ENCODE measurements at regions not wholly inside any gene's neighbourhood (a gene's known extent, or its start where the extent isn't known, plus 50 kb on each side); places are given as distances from the start of the nearest gene placed in this dataset.

- Mint-ChIP-seq H3K4me1 (no peaks in the 10 kb centered on the region), H3K9me3 (ENCODE audit: insufficient read depth) (no peaks in the 10 kb centered on the region), H3K27ac (no peak overlapping the region), H3K27me3 (no peaks in the 10 kb centered on the region), H3K4me3 (no peak overlapping the region)
- ATAC-seq (ENCODE audit: low read depth): no peak
- no peaks in the 10 kb centered on the region for H3K27me3 ChIP-seq (replicated peaks in 1 of 4; ENCODE audit: control extremely low read depth in 1 of 4, control insufficient read depth in 3 of 4, insufficient read depth in 4 of 4, low read length in 3 of 4)
- no peak overlapping the region for H3K27ac ChIP-seq (ENCODE audit: low read length in 2 of 2)
- H3K79me2 ChIP-seq (ENCODE audit: control insufficient read depth, insufficient read depth, low read length): no peaks in the 10 kb centered on the region
- H3K4me2 ChIP-seq (replicated peaks; ENCODE audit: low read depth, low read length, poor library complexity, severe bottlenecking): no peak overlapping the region
- no peaks in the 10 kb centered on the region for H4K20me1 ChIP-seq (ENCODE audit: control insufficient read depth, insufficient read depth, low read length, poor library complexity, severe bottlenecking)
- intact Hi-C loops (cut with micrococcal nuclease): no loop called here
- H3K4me3 ChIP-seq (ENCODE audit: control extremely low read depth in 1 of 5, extremely low read depth in 1 of 5, insufficient read depth in 1 of 5, low read depth in 2 of 5, low read length in 4 of 5): no peak overlapping the region
- 100% methylated on average over 1 of the region's 2 CpGs for WGBS (ENCODE audit: insufficient coverage)
- H3K36me3 ChIP-seq (replicated peaks in 1 of 2; ENCODE audit: control extremely low read depth in 1 of 2, control insufficient read depth in 1 of 2, extremely low read depth in 1 of 2, insufficient read depth in 2 of 2, low read length in 1 of 2): no peaks in the 10 kb centered on the region
- ChIA-PET CTCF (no interaction called here), POLR2A (no interaction called here)
- TF ChIP-seq CTCF (IDR thresholded peaks at IDR 0.05): no peak
- no peak overlapping the region for H2AFZ ChIP-seq (ENCODE audit: insufficient read depth, low read depth, low read length, poor library complexity, severe bottlenecking)
- H3K4me1 ChIP-seq (ENCODE audit: control insufficient read depth in 2 of 2, insufficient read depth in 2 of 2, low read length in 2 of 2): no peaks in the 10 kb centered on the region
- H3K9me3 ChIP-seq (ENCODE audit: control extremely low read depth in 1 of 3, control insufficient read depth in 2 of 3, insufficient read depth in 1 of 3, low read length in 2 of 3): no peaks in the 10 kb centered on the region
- H3K9ac ChIP-seq (ENCODE audit: low read length): no peak overlapping the region
- DNase-seq: no peak
These were observed 111.9 kb downstream of the GPAM start for GRCh38 chr10:112071596-112072133.

DNA sequence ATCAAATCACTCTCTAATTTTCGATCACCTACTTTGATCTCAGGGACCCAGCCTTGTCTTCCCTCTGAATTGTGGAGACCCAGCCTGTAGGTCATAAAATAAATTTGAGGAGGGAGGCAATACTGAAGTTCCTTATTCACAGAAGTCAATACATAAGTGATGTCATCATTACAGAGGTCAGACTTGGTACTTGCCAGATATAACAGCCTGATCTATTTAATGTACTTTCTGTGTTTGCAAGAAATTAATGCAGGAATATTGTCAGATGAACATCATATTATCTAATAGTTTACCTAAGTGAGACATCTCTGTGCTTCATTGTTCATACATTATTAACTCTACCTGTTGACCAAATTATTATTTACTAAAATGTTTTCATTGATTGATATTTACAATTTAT lies 105.6 kb downstream of the GPAM start:
- WGBS (ENCODE audit: insufficient coverage): no CpG with 5 or more reads among the region's 1 CpG
- Mint-ChIP-seq H3K27ac (no peak overlapping the region), H3K27me3 (peaks cover 4% of the 10 kb centered on the region), H3K4me1 (no peaks in the 10 kb centered on the region), H3K4me3 (no peak overlapping the region), H3K9me3 (ENCODE audit: insufficient read depth) (no peaks in the 10 kb centered on the region)
- no peak overlapping the region for H3K27ac ChIP-seq (ENCODE audit: low read length in 2 of 2)
- no peaks in the 10 kb centered on the region for H3K36me3 ChIP-seq (replicated peaks in 1 of 2; ENCODE audit: control extremely low read depth in 1 of 2, control insufficient read depth in 1 of 2, extremely low read depth in 1 of 2, insufficient read depth in 2 of 2, low read length in 1 of 2)
- H4K20me1 ChIP-seq (ENCODE audit: control insufficient read depth, insufficient read depth, low read length, poor library complexity, severe bottlenecking): no peaks in the 10 kb centered on the region
- ChIA-PET POLR2A (no interaction called here), CTCF (no interaction called here)
- ATAC-seq (ENCODE audit: low read depth) (no peak), DNase-seq (no peak)
- intact Hi-C loops (cut with micrococcal nuclease): no loop called here
- no peaks in the 10 kb centered on the region for H3K79me2 ChIP-seq (ENCODE audit: control insufficient read depth, insufficient read depth, low read length)
- H3K4me3 ChIP-seq (ENCODE audit: control extremely low read depth in 1 of 5, extremely low read depth in 1 of 5, insufficient read depth in 1 of 5, low read depth in 2 of 5, low read length in 4 of 5): no peak overlapping the region
- H3K9me3 ChIP-seq (ENCODE audit: control extremely low read depth in 1 of 3, control insufficient read depth in 2 of 3, insufficient read depth in 1 of 3, low read length in 2 of 3): no peaks in the 10 kb centered on the region
- TF ChIP-seq CTCF (IDR thresholded peaks at IDR 0.05) (no peak), EZH2 (IDR thresholded peaks at IDR 0.05; ENCODE audit: borderline replicate concordance, insufficient read depth, low read depth, low read length, poor library complexity, severe bottlenecking) (no peak)
- H3K4me2 ChIP-seq (replicated peaks; ENCODE audit: low read depth, low read length, poor library complexity, severe bottlenecking): no peak overlapping the region
- H2AFZ ChIP-seq (ENCODE audit: insufficient read depth, low read depth, low read length, poor library complexity, severe bottlenecking): no peak overlapping the region
- H3K4me1 ChIP-seq (ENCODE audit: control insufficient read depth in 2 of 2, insufficient read depth in 2 of 2, low read length in 2 of 2): no peaks in the 10 kb centered on the region
- peaks cover 0 to 3% (median 0%) of the 10 kb centered on the region in 4 experiments for H3K27me3 ChIP-seq (replicated peaks in 1 of 4; ENCODE audit: control extremely low read depth in 1 of 4, control insufficient read depth in 3 of 4, insufficient read depth in 4 of 4, low read length in 3 of 4)
- H3K9ac ChIP-seq (ENCODE audit: low read length): no peak overlapping the region
